ENCODE measurements at regions not wholly inside any gene's neighbourhood (a gene's known extent, or its start where the extent isn't known, plus 50 kb on each side); places are given as distances from the start of the nearest gene placed in this dataset.

GRCh38 chr15:97806766-97807165 is 153.7 kb upstream of the ARRDC4 start:
- TF ChIP-seq CTCF (IDR thresholded peaks at IDR 0.05) = no peak
- H3K9me3 ChIP-seq = peaks cover 0 to 4% of the 10 kb centered on the region in 2 donors
- DNase-seq (ENCODE audit: low spot score) = no peak
- no peak overlapping the region for H3K4me3 ChIP-seq
- H3K36me3 ChIP-seq = no peaks in the 10 kb centered on the region
- no peak overlapping the region for H3K27ac ChIP-seq
- H3K27me3 ChIP-seq = no peaks in the 10 kb centered on the region
- no peaks in the 10 kb centered on the region for H3K4me1 ChIP-seq

- Histone ChIP-seq H3K4me1 (no peaks in the 10 kb centered on the region), H3K4me3 (no peak overlapping the region), H3K9me3 (peaks cover 0 to 4% of the 10 kb centered on the region in 2 donors), H3K27ac (no peak overlapping the region), H3K36me3 (no peaks in the 10 kb centered on the region), H3K27me3 (no peaks in the 10 kb centered on the region)
- TF ChIP-seq CTCF (IDR thresholded peaks at IDR 0.05) = no peak
- DNase-seq (ENCODE audit: low spot score) = no peak
These were observed 144.7 kb upstream of the ARRDC4 start for GRCh38 chr15:97815835-97816234.

- no peaks in the 10 kb centered on the region for H3K27me3 ChIP-seq
- H3K4me3 ChIP-seq = no peak overlapping the region
- DNase-seq (ENCODE audit: low spot score) = no peak
These were observed 143.1 kb upstream of the ARRDC4 start for GRCh38 chr15:97817276-97817890.

GRCh38 chr15:97836003-97836402 is 124.5 kb upstream of the ARRDC4 start:
- TF ChIP-seq CTCF (IDR thresholded peaks at IDR 0.05) = no peak
- Histone ChIP-seq H3K4me1 (no peaks in the 10 kb centered on the region), H3K27me3 (no peaks in the 10 kb centered on the region), H3K36me3 (no peaks in the 10 kb centered on the region), H3K4me3 (no peak overlapping the region), H3K9me3 (peaks cover 0 to 8% of the 10 kb centered on the region in 2 donors), H3K27ac (no peak overlapping the region)
- no peak for DNase-seq (ENCODE audit: low spot score)

More at GRCh38 chr15:97817276-97817890, 143.1 kb upstream of the ARRDC4 start:
- Histone ChIP-seq H3K9me3 (no peaks in the 10 kb centered on the region), H3K27ac (no peak overlapping the region), H3K36me3 (no peaks in the 10 kb centered on the region), H3K4me1 (no peaks in the 10 kb centered on the region)
- no peak for TF ChIP-seq CTCF (IDR thresholded peaks at IDR 0.05)

- H3K27me3 ChIP-seq = no peaks in the 10 kb centered on the region
- no peaks in the 10 kb centered on the region for H3K4me1 ChIP-seq
- H3K9me3 ChIP-seq = peaks cover 0 to 8% of the 10 kb centered on the region in 2 donors
- DNase-seq (ENCODE audit: low spot score) = no peak
- no peak overlapping the region for H3K4me3 ChIP-seq
- no peaks in the 10 kb centered on the region for H3K36me3 ChIP-seq
- TF ChIP-seq CTCF (IDR thresholded peaks at IDR 0.05) = no peak
- no peak overlapping the region for H3K27ac ChIP-seq
These were observed 122.6 kb upstream of the ARRDC4 start for GRCh38 chr15:97837896-97838295.
